ENCODE measurements at regions not wholly inside any gene's neighbourhood (a gene's known extent, or its start where the extent isn't known, plus 50 kb on each side); places are given as distances from the start of the nearest gene placed in this dataset.
"Not testable (repeated sequence)": the region's sequence is repeated elsewhere in the genome, so short reads cannot be mapped to it uniquely, and the experiment has no call there.

- no peak for DNase-seq (ENCODE audit: low spot score)
These were observed 1181.6 kb upstream of the SORCS1 start for GRCh38 chr10:108346066-108346465.

- DNase-seq (ENCODE audit: low spot score): no peak
These were observed 1173.6 kb upstream of the SORCS1 start for GRCh38 chr10:108338146-108338545.

GRCh38 chr10:108336836-108337235, 1172.3 kb upstream of the SORCS1 start:
- no peak for DNase-seq (ENCODE audit: low spot score)

GRCh38 chr10:108327706-108328105, 1163.2 kb upstream of the SORCS1 start:
- no peak for DNase-seq (ENCODE audit: low spot score)

GRCh38 chr10:108323274-108323798, 1158.8 kb upstream of the SORCS1 start:
- no peak for DNase-seq (ENCODE audit: low spot score)

GRCh38 chr10:108319434-108320222, 1155.1 kb upstream of the SORCS1 start:
- DNase-seq (ENCODE audit: low spot score): no peak

GRCh38 chr10:108315636-108316035, 1151.1 kb upstream of the SORCS1 start:
- DNase-seq (ENCODE audit: low spot score): not testable (repeated sequence)

- no peak for DNase-seq (ENCODE audit: low spot score)
These were observed 1143.4 kb upstream of the SORCS1 start for GRCh38 chr10:108307925-108308312.

- DNase-seq (ENCODE audit: low spot score): no peak
These were observed 1142.9 kb upstream of the SORCS1 start for GRCh38 chr10:108307250-108307924.

- DNase-seq (ENCODE audit: low spot score): no peak
These were observed 1138.6 kb upstream of the SORCS1 start for GRCh38 chr10:108303149-108303548.

GRCh38 chr10:108301002-108301401, 1136.5 kb upstream of the SORCS1 start:
- no peak for DNase-seq (ENCODE audit: low spot score)

GRCh38 chr10:108290823-108291222, 1126.3 kb upstream of the SORCS1 start:
- DNase-seq (ENCODE audit: low spot score): no peak

- DNase-seq (ENCODE audit: low spot score): no peak
These were observed 1111.6 kb upstream of the SORCS1 start for GRCh38 chr10:108275895-108276685.

- DNase-seq (ENCODE audit: low spot score): no peak
These were observed 1095.9 kb upstream of the SORCS1 start for GRCh38 chr10:108260383-108260906.

GRCh38 chr10:108254089-108254488, 1089.6 kb upstream of the SORCS1 start:
- no peak for DNase-seq (ENCODE audit: low spot score)

- no peak for DNase-seq (ENCODE audit: low spot score)
These were observed 1088.3 kb upstream of the SORCS1 start for GRCh38 chr10:108252771-108253170.

GRCh38 chr10:108250936-108251620, 1086.6 kb upstream of the SORCS1 start:
- no peak for DNase-seq (ENCODE audit: low spot score)

- peak; percentile 3 for DNase-seq (ENCODE audit: low spot score)
These were observed 1085.4 kb upstream of the SORCS1 start for GRCh38 chr10:108249940-108250339.

- DNase-seq (ENCODE audit: low spot score): no peak
These were observed 1080.1 kb upstream of the SORCS1 start for GRCh38 chr10:108244443-108245228.

GRCh38 chr10:108241166-108241565, 1076.7 kb upstream of the SORCS1 start:
- no peak for DNase-seq (ENCODE audit: low spot score)

- DNase-seq (ENCODE audit: low spot score): no peak
These were observed 1073.8 kb upstream of the SORCS1 start for GRCh38 chr10:108238261-108238660.

Data from hematopoietic multipotent progenitor cell treated with erythropoietin and hydrocortisone succinate and interleukin-3 and kit ligand, for 15 days (in vitro differentiated cells).